Spleen (tissue), 7 donors: ENCODE measurements at regions not wholly inside any gene's neighbourhood (a gene's known extent, or its start where the extent isn't known, plus 50 kb on each side); places are given as distances from the start of the nearest gene placed in this dataset.

Source experiments
- POLR2A ChIP-seq, 3 donors: fragments of 450-650 bp; IDR thresholded peaks; one replicate each; pipeline ENCODE4 v1.5.1; 2017; ENCODE audit warnings: antibody characterized with exemption in 3 of 3, mild to moderate bottlenecking in 1 of 3
- TF ChIP-seq, protein P1 (sequence below), 11 experiments: fragments of 200-600 bp in 7 of 11; fragments of 450-650 bp in 4 of 11; sonication (generic) in 4 of 11; IDR thresholded peaks in 8 of 11; conservative IDR thresholded peaks in 3 of 11; 1 replicate in 7 of 11; 2 replicates in 4 of 11; pipeline versions ENCODE4 v1.4.0 to v1.8.0; 2016 to 2021; ENCODE audit warnings: antibody characterized with exemption in 11 of 11, inconsistent platforms in 4 of 11, mild to moderate bottlenecking in 1 of 11
- donor health status: DM: no; HTN: no; CAD: no; lungs with moderate emphysema.
- donor health status: DM: no; HTN: no; CAD: no.
- donor health status: DM: no; HTN: no; CAD: no.

DNA sequence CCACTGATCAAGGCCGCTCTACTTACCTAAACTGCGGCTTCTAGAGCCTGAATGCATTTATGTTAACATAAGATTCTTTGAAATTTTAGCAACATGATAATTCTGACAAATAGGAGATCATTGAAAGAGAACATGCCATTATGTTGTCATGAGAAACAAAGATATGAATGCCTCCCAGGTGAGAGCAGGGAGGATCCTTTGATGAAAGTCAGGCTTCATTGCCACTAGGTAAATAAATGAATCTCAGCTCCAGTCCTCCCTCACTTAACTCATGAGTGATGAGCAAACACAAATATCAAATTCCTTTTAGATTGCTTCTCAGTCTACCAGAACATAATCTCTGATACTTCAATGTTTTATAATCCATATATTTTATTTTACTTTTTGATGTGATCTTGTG lies 463.2 kb upstream of the CDH7 start:
- TF ChIP-seq, protein P1, sequence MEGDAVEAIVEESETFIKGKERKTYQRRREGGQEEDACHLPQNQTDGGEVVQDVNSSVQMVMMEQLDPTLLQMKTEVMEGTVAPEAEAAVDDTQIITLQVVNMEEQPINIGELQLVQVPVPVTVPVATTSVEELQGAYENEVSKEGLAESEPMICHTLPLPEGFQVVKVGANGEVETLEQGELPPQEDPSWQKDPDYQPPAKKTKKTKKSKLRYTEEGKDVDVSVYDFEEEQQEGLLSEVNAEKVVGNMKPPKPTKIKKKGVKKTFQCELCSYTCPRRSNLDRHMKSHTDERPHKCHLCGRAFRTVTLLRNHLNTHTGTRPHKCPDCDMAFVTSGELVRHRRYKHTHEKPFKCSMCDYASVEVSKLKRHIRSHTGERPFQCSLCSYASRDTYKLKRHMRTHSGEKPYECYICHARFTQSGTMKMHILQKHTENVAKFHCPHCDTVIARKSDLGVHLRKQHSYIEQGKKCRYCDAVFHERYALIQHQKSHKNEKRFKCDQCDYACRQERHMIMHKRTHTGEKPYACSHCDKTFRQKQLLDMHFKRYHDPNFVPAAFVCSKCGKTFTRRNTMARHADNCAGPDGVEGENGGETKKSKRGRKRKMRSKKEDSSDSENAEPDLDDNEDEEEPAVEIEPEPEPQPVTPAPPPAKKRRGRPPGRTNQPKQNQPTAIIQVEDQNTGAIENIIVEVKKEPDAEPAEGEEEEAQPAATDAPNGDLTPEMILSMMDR (IDR thresholded peaks at IDR 0.05 in 8 of 11, conservative IDR thresholded peaks at IDR 0.05 in 3 of 11): no peak
- no peak for TF ChIP-seq POLR2A (IDR thresholded peaks at IDR 0.05)
